ENCODE measurements at regions not wholly inside any gene's neighbourhood (a gene's known extent, or its start where the extent isn't known, plus 50 kb on each side); places are given as distances from the start of the nearest gene placed in this dataset.

DNA sequence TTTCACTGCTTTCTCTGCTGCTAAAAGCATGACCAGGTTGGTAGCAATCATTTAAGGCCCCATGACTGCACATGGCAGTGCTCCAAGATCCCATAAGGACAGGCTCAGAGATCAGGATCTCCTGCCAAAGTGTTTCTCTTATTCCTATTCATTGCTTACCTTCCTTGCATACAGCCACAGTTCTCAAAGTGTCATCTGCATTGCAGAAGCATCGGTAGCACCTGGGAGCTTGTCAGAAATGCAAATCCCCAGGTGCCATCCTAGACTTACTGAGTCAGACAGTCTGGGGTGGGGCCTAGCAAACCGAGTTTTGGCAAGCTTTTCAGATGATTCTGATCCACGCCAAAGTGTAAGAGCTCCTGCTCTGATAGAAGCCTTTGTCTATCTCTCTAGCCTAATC lies 489.0 kb upstream of the AUTS2 start:
- DNase-seq (ENCODE audit: low spot score), result no peak
- H3K27ac Mint-ChIP-seq, result no peak overlapping the region
- no peaks in the 10 kb centered on the region for H3F3A ChIP-seq (replicated peaks; ENCODE audit: low read depth)
- no peaks in the 10 kb centered on the region for H3K4me1 Mint-ChIP-seq
- no peaks in the 10 kb centered on the region for H3K27me3 ChIP-seq (ENCODE audit: insufficient read depth)
- no peak overlapping the region for H3K4me2 ChIP-seq
- H4K20me1 ChIP-seq (replicated peaks; ENCODE audit: insufficient read depth), result no peaks in the 10 kb centered on the region
- no peaks in the 10 kb centered on the region; the same call in 1 of the 2 replicates for H3K36me3 ChIP-seq (ENCODE audit: insufficient read depth)
- TF ChIP-seq, protein P1, sequence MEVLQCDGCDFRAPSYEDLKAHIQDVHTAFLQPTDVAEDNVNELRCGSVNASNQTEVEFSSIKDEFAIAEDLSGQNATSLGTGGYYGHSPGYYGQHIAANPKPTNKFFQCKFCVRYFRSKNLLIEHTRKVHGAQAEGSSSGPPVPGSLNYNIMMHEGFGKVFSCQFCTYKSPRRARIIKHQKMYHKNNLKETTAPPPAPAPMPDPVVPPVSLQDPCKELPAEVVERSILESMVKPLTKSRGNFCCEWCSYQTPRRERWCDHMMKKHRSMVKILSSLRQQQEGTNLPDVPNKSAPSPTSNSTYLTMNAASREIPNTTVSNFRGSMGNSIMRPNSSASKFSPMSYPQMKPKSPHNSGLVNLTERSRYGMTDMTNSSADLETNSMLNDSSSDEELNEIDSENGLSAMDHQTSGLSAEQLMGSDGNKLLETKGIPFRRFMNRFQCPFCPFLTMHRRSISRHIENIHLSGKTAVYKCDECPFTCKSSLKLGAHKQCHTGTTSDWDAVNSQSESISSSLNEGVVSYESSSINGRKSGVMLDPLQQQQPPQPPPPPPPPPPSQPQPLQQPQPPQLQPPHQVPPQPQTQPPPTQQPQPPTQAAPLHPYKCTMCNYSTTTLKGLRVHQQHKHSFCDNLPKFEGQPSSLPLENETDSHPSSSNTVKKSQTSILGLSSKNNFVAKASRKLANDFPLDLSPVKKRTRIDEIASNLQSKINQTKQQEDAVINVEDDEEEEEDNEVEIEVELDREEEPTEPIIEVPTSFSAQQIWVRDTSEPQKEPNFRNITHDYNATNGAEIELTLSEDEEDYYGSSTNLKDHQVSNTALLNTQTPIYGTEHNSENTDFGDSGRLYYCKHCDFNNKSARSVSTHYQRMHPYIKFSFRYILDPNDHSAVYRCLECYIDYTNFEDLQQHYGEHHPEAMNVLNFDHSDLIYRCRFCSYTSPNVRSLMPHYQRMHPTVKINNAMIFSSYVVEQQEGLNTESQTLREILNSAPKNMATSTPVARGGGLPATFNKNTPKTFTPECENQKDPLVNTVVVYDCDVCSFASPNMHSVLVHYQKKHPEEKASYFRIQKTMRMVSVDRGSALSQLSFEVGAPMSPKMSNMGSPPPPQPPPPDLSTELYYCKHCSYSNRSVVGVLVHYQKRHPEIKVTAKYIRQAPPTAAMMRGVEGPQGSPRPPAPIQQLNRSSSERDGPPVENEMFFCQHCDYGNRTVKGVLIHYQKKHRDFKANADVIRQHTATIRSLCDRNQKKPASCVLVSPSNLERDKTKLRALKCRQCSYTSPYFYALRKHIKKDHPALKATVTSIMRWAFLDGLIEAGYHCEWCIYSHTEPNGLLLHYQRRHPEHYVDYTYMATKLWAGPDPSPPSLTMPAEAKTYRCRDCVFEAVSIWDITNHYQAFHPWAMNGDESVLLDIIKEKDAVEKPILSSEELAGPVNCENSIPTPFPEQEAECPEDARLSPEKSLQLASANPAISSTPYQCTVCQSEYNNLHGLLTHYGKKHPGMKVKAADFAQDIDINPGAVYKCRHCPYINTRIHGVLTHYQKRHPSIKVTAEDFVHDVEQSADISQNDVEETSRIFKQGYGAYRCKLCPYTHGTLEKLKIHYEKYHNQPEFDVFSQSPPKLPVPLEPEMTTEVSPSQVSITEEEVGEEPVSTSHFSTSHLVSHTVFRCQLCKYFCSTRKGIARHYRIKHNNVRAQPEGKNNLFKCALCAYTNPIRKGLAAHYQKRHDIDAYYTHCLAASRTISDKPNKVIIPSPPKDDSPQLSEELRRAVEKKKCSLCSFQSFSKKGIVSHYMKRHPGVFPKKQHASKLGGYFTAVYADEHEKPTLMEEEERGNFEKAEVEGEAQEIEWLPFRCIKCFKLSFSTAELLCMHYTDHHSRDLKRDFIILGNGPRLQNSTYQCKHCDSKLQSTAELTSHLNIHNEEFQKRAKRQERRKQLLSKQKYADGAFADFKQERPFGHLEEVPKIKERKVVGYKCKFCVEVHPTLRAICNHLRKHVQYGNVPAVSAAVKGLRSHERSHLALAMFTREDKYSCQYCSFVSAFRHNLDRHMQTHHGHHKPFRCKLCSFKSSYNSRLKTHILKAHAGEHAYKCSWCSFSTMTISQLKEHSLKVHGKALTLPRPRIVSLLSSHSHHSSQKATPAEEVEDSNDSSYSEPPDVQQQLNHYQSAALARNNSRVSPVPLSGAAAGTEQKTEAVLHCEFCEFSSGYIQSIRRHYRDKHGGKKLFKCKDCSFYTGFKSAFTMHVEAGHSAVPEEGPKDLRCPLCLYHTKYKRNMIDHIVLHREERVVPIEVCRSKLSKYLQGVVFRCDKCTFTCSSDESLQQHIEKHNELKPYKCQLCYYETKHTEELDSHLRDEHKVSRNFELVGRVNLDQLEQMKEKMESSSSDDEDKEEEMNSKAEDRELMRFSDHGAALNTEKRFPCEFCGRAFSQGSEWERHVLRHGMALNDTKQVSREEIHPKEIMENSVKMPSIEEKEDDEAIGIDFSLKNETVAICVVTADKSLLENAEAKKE (CRISPR knock-in tag; IDR thresholded peaks at IDR 0.05), result no peak
- TF ChIP-seq ETS1 (IDR thresholded peaks at IDR 0.05), result no peak
- no peak for TF ChIP-seq ZNF331 (CRISPR knock-in tag; IDR thresholded peaks at IDR 0.05; ENCODE audit: low read depth)
- TF ChIP-seq JUNB (IDR thresholded peaks at IDR 0.05; ENCODE audit: unreplicated experiment), result no peak
- no peak for TF ChIP-seq ZNF114 (CRISPR knock-in tag; IDR thresholded peaks at IDR 0.05)
- TF ChIP-seq NANOG (IDR thresholded peaks at IDR 0.05; ENCODE audit: borderline replicate concordance), result no peak
- TF ChIP-seq EZH2phosphoT487 (IDR thresholded peaks at IDR 0.05; ENCODE audit: unreplicated experiment), result no peak
- no peak for TF ChIP-seq STAT1 (IDR thresholded peaks at IDR 0.05; ENCODE audit: unreplicated experiment)
- TF ChIP-seq, protein P2, sequence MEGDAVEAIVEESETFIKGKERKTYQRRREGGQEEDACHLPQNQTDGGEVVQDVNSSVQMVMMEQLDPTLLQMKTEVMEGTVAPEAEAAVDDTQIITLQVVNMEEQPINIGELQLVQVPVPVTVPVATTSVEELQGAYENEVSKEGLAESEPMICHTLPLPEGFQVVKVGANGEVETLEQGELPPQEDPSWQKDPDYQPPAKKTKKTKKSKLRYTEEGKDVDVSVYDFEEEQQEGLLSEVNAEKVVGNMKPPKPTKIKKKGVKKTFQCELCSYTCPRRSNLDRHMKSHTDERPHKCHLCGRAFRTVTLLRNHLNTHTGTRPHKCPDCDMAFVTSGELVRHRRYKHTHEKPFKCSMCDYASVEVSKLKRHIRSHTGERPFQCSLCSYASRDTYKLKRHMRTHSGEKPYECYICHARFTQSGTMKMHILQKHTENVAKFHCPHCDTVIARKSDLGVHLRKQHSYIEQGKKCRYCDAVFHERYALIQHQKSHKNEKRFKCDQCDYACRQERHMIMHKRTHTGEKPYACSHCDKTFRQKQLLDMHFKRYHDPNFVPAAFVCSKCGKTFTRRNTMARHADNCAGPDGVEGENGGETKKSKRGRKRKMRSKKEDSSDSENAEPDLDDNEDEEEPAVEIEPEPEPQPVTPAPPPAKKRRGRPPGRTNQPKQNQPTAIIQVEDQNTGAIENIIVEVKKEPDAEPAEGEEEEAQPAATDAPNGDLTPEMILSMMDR (conservative IDR thresholded peaks at IDR 0.05; ENCODE audit: low read depth in 2 of 2), result no peak
- no peak for TF ChIP-seq CREB1 (CRISPR knock-in tag; IDR thresholded peaks at IDR 0.05; ENCODE audit: low read depth)
- TF ChIP-seq POLR2AphosphoS5 (IDR thresholded peaks at IDR 0.05; ENCODE audit: low read depth), result no peak
- TF ChIP-seq, protein P3, sequence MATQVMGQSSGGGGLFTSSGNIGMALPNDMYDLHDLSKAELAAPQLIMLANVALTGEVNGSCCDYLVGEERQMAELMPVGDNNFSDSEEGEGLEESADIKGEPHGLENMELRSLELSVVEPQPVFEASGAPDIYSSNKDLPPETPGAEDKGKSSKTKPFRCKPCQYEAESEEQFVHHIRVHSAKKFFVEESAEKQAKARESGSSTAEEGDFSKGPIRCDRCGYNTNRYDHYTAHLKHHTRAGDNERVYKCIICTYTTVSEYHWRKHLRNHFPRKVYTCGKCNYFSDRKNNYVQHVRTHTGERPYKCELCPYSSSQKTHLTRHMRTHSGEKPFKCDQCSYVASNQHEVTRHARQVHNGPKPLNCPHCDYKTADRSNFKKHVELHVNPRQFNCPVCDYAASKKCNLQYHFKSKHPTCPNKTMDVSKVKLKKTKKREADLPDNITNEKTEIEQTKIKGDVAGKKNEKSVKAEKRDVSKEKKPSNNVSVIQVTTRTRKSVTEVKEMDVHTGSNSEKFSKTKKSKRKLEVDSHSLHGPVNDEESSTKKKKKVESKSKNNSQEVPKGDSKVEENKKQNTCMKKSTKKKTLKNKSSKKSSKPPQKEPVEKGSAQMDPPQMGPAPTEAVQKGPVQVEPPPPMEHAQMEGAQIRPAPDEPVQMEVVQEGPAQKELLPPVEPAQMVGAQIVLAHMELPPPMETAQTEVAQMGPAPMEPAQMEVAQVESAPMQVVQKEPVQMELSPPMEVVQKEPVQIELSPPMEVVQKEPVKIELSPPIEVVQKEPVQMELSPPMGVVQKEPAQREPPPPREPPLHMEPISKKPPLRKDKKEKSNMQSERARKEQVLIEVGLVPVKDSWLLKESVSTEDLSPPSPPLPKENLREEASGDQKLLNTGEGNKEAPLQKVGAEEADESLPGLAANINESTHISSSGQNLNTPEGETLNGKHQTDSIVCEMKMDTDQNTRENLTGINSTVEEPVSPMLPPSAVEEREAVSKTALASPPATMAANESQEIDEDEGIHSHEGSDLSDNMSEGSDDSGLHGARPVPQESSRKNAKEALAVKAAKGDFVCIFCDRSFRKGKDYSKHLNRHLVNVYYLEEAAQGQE (IDR thresholded peaks at IDR 0.05; ENCODE audit: unreplicated experiment), result no peak
- TF ChIP-seq EZH2 (IDR thresholded peaks at IDR 0.05; ENCODE audit: low read depth, unreplicated experiment), result no peak
- no peak overlapping the region for H3K4me3 ChIP-seq
- H3K27me3 Mint-ChIP-seq (ENCODE audit: insufficient read depth, low read depth, poor library complexity), result peaks cover 4% of the 10 kb centered on the region
- no peak overlapping the region for H2AFZ ChIP-seq
- H3K9me2 ChIP-seq (ENCODE audit: insufficient read depth), result no peaks in the 10 kb centered on the region
- H3K36me3 Mint-ChIP-seq (ENCODE audit: low read depth), result peaks cover 36% of the 10 kb centered on the region
- H3K4me3 Mint-ChIP-seq, result no peak overlapping the region
- no peak overlapping the region for H3K27ac ChIP-seq (ENCODE audit: low read depth)
- peaks cover 13% of the 10 kb centered on the region for H3K4me1 ChIP-seq (ENCODE audit: insufficient read depth)
- no peak for ATAC-seq
- H3K9me3 Mint-ChIP-seq, result peaks cover 98% of the 10 kb centered on the region
- H3K79me2 ChIP-seq (replicated peaks; ENCODE audit: insufficient read depth), result no peaks in the 10 kb centered on the region
